Osteoblast (primary cell): ENCODE measurements at regions not wholly inside any gene's neighbourhood (a gene's known extent, or its start where the extent isn't known, plus 50 kb on each side); places are given as distances from the start of the nearest gene placed in this dataset.

Source experiments
- DNase-seq: peaks from one replicate; pipeline ENCODE4 v3.0.0; 2011; ENCODE audit warnings: low spot score, mixed read lengths; ENCODE audit not compliant: insufficient read length; ENCODE audit errors: missing footprints
- H2AFZ ChIP-seq: 2 replicates; pipeline ENCODE4 v1.6.0; 2011; ENCODE audit warnings: mild to moderate bottlenecking, low read length
- H3K27ac ChIP-seq: 2 replicates; pipeline ENCODE4 v1.5.1; 2011; ENCODE audit warnings: mild to moderate bottlenecking, low read depth, low read length, moderate library complexity
- H3K27me3 ChIP-seq: 2 replicates; pipeline ENCODE4 v1.6.0; 2012; ENCODE audit warnings: mild to moderate bottlenecking, control low read depth, inconsistent platforms, low read length, moderate library complexity; ENCODE audit not compliant: insufficient read depth
- H3K36me3 ChIP-seq: 2 replicates; pipeline ENCODE4 v1.5.1; 2011; ENCODE audit warnings: mild to moderate bottlenecking, low read length, control low read depth, moderate library complexity; ENCODE audit not compliant: insufficient read depth
- H3K4me1 ChIP-seq: 2 replicates; pipeline ENCODE4 v1.5.1; 2011; ENCODE audit warnings: mild to moderate bottlenecking, low read length, control low read depth, moderate library complexity; ENCODE audit not compliant: insufficient read depth
- H3K4me2 ChIP-seq: 2 replicates; pipeline ENCODE4 v1.6.0; 2011; ENCODE audit warnings: mild to moderate bottlenecking, low read length; ENCODE audit not compliant: insufficient read depth
- H3K4me3 ChIP-seq: fragments of 200-600 bp; sonication (generic); 3 replicates; pipeline ENCODE4 v1.5.1; 2012; ENCODE audit warnings: mild to moderate bottlenecking, low read length, inconsistent platforms; ENCODE audit not compliant: insufficient read depth
- H3K79me2 ChIP-seq: 2 replicates; pipeline ENCODE4 v1.6.0; 2012; ENCODE audit warnings: mild to moderate bottlenecking, low read length, control low read depth, inconsistent platforms; ENCODE audit not compliant: insufficient read depth
- H3K9me3 ChIP-seq: 2 replicates; pipeline ENCODE4 v1.5.1; 2011; ENCODE audit warnings: low read depth, low read length, control low read depth
- H4K20me1 ChIP-seq: 2 replicates; pipeline ENCODE4 v1.6.0; 2012; ENCODE audit warnings: mild to moderate bottlenecking, low read length, control low read depth; ENCODE audit not compliant: insufficient read depth
- TF ChIP-seq, protein P1 (sequence below): IDR thresholded peaks from 2 replicates; pipeline ENCODE4 v1.5.1; 2011; ENCODE audit warnings: mild to moderate bottlenecking, low read depth, low read length, moderate library complexity; ENCODE audit errors: extremely low read depth

GRCh38 chr1:47687631-47688460 is 250.0 kb downstream of the FOXD2 start:
- Histone ChIP-seq H2AFZ (no peak overlapping the region), H3K4me3 (no peak overlapping the region), H3K79me2 (no peaks in the 10 kb centered on the region), H4K20me1 (no peaks in the 10 kb centered on the region), H3K27ac (no peak overlapping the region), H3K4me1 (no peaks in the 10 kb centered on the region), H3K27me3 (peaks cover 7% of the 10 kb centered on the region), H3K9me3 (no peaks in the 10 kb centered on the region), H3K4me2 (no peak overlapping the region), H3K36me3 (no peaks in the 10 kb centered on the region)
- no peak for DNase-seq
- TF ChIP-seq, protein P1, sequence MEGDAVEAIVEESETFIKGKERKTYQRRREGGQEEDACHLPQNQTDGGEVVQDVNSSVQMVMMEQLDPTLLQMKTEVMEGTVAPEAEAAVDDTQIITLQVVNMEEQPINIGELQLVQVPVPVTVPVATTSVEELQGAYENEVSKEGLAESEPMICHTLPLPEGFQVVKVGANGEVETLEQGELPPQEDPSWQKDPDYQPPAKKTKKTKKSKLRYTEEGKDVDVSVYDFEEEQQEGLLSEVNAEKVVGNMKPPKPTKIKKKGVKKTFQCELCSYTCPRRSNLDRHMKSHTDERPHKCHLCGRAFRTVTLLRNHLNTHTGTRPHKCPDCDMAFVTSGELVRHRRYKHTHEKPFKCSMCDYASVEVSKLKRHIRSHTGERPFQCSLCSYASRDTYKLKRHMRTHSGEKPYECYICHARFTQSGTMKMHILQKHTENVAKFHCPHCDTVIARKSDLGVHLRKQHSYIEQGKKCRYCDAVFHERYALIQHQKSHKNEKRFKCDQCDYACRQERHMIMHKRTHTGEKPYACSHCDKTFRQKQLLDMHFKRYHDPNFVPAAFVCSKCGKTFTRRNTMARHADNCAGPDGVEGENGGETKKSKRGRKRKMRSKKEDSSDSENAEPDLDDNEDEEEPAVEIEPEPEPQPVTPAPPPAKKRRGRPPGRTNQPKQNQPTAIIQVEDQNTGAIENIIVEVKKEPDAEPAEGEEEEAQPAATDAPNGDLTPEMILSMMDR, result no peak

DNA sequence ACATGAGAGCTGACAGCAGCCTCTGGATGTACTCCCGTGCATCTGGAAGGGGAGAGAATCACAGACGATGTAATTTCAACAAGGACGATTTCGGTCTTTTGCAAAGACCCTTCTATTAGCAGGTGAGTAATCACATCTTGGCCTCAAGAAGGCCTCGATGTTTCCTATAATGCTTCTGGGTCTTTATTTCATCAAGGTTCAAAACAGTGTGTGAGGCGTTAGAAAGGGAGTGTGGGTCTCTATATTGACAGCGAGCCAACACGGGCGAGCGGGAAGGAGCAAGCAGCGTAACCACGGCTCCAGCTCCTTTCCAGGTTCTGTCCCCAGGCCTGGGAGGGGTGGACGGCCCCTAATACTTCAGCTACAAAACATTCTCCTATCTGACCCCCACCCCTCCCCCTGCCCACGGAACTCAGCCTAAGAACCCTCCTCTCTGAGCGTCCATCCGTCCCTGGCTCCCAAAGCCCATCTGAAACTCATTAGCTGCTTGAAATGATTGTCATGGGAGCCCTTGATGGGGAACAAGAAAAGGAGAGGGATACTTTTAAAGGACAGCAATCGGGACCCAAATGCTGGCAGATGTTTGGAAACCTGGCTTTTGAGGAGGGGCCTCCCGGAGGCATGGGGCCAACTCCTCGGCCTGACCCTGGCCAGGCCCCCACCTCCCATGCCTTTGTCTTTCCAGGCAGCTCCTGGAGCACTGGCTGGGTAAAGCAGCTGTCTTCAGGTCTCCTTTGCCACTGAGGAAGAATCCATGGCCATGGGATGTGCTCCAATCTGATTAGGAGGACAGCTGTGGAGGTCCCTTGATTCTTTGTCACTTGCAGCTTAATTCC is 250.8 kb downstream of the FOXD2 start:
- Histone ChIP-seq H3K79me2 (no peaks in the 10 kb centered on the region), H3K27ac (no peak overlapping the region), H4K20me1 (no peaks in the 10 kb centered on the region), H3K36me3 (no peaks in the 10 kb centered on the region), H3K4me3 (no peak overlapping the region), H3K27me3 (peaks cover 7% of the 10 kb centered on the region), H3K9me3 (no peaks in the 10 kb centered on the region), H3K4me2 (no peak overlapping the region), H3K4me1 (no peaks in the 10 kb centered on the region), H2AFZ (no peak overlapping the region)
- TF ChIP-seq, protein P1, result no peak
- no peak for DNase-seq

GRCh38 chr1:47689894-47690293 is 252.1 kb downstream of the FOXD2 start:
- H2AFZ ChIP-seq, result no peak overlapping the region
- H3K4me3 ChIP-seq, result no peak overlapping the region
- no peaks in the 10 kb centered on the region for H3K36me3 ChIP-seq
- H3K4me1 ChIP-seq, result no peaks in the 10 kb centered on the region
- H3K4me2 ChIP-seq, result no peak overlapping the region
- no peak for DNase-seq
- H3K9me3 ChIP-seq, result no peaks in the 10 kb centered on the region
- TF ChIP-seq, protein P1, result no peak
- H3K27ac ChIP-seq, result no peak overlapping the region
- H3K27me3 ChIP-seq, result peaks cover 7% of the 10 kb centered on the region
- no peaks in the 10 kb centered on the region for H3K79me2 ChIP-seq
- H4K20me1 ChIP-seq, result no peaks in the 10 kb centered on the region
